ENCODE measurements at regions not wholly inside any gene's neighbourhood (a gene's known extent, or its start where the extent isn't known, plus 50 kb on each side); places are given as distances from the start of the nearest gene placed in this dataset.
"Not testable (repeated sequence)": the region's sequence is repeated elsewhere in the genome, so short reads cannot be mapped to it uniquely, and the experiment has no call there.

- no peak for DNase-seq (ENCODE audit: low read depth in 2 of 2)
Observed at GRCh38 chr11:134501406-134502152, 89.5 kb upstream of the B3GAT1 start.

GRCh38 chr11:134500621-134501020 is 88.6 kb upstream of the B3GAT1 start:
- no peak for DNase-seq (ENCODE audit: low read depth in 2 of 2)

- DNase-seq (ENCODE audit: low read depth in 2 of 2), result no peak
Observed at GRCh38 chr11:134499990-134500389, 87.9 kb upstream of the B3GAT1 start.

GRCh38 chr11:134498326-134499139 is 86.5 kb upstream of the B3GAT1 start:
- no peak for DNase-seq (ENCODE audit: low read depth in 2 of 2)

- no peak for DNase-seq (ENCODE audit: low read depth in 2 of 2)
Observed at GRCh38 chr11:134497586-134497985, 85.5 kb upstream of the B3GAT1 start.

- not testable (repeated sequence) for DNase-seq (ENCODE audit: low read depth in 2 of 2)
Observed at GRCh38 chr11:134496058-134496457, 84.0 kb upstream of the B3GAT1 start.

GRCh38 chr11:134494395-134494794 is 82.4 kb upstream of the B3GAT1 start:
- not testable (repeated sequence) for DNase-seq (ENCODE audit: low read depth in 2 of 2)

- DNase-seq (ENCODE audit: low read depth in 2 of 2), result not testable (repeated sequence)
Observed at GRCh38 chr11:134492411-134492810, 80.4 kb upstream of the B3GAT1 start.

GRCh38 chr11:134489728-134490127 is 77.7 kb upstream of the B3GAT1 start:
- no peak for DNase-seq (ENCODE audit: low read depth in 2 of 2)

- no peak for DNase-seq (ENCODE audit: low read depth in 2 of 2)
Observed at GRCh38 chr11:134488913-134489312, 76.9 kb upstream of the B3GAT1 start.

- no peak for DNase-seq (ENCODE audit: low read depth in 2 of 2)
Observed at GRCh38 chr11:134488512-134488911, 76.5 kb upstream of the B3GAT1 start.

- DNase-seq (ENCODE audit: low read depth in 2 of 2), result no peak
Observed at GRCh38 chr11:134487696-134488095, 75.7 kb upstream of the B3GAT1 start.

GRCh38 chr11:134486704-134487103 is 74.7 kb upstream of the B3GAT1 start:
- no peak for DNase-seq (ENCODE audit: low read depth in 2 of 2)

GRCh38 chr11:134486106-134486505 is 74.1 kb upstream of the B3GAT1 start:
- DNase-seq (ENCODE audit: low read depth in 2 of 2), result no peak

GRCh38 chr11:134485316-134485715 is 73.3 kb upstream of the B3GAT1 start:
- DNase-seq (ENCODE audit: low read depth in 2 of 2), result no peak

- DNase-seq (ENCODE audit: low read depth in 2 of 2), result no peak
Observed at GRCh38 chr11:134483857-134484256, 71.8 kb upstream of the B3GAT1 start.

GRCh38 chr11:134483291-134483690 is 71.2 kb upstream of the B3GAT1 start:
- DNase-seq (ENCODE audit: low read depth in 2 of 2), result no peak

- DNase-seq (ENCODE audit: low read depth in 2 of 2), result no peak
Observed at GRCh38 chr11:134482865-134483264, 70.8 kb upstream of the B3GAT1 start.

GRCh38 chr11:134481933-134482527 is 70.0 kb upstream of the B3GAT1 start:
- no peak for DNase-seq (ENCODE audit: low read depth in 2 of 2)

- DNase-seq (ENCODE audit: low read depth in 2 of 2), result no peak
Observed at GRCh38 chr11:134481135-134481534, 69.1 kb upstream of the B3GAT1 start.

GRCh38 chr11:134480136-134480712 is 68.2 kb upstream of the B3GAT1 start:
- DNase-seq (ENCODE audit: low read depth in 2 of 2), result no peak

Data from stimulated activated CD8-positive, alpha-beta memory T cell treated with anti-CD3 and anti-CD28 coated beads, Interleukin-2, amount 100 ng/mL, for 1 hour (primary cell).